H1 (cell line): ENCODE measurements at regions not wholly inside any gene's neighbourhood (a gene's known extent, or its start where the extent isn't known, plus 50 kb on each side); places are given as distances from the start of the nearest gene placed in this dataset.

ENCODE experiments used
- CTCF ChIA-PET: fragments of 300-600 bp; sonication (Branson Sonifier 250); formaldehyde crosslinking; loops from one replicate; lab custom pipeline; 2021; ENCODE audit not compliant: partially characterized antibody; lab: Charles Lee
- POLR2A ChIA-PET: fragments of 300-600 bp; sonication (Branson Sonifier 250); formaldehyde crosslinking; loops from one replicate; lab custom pipeline; 2021; ENCODE audit warnings: inconsistent platforms; ENCODE audit not compliant: partially characterized antibody; lab: Charles Lee
- DNase-seq, 2 experiments: peaks; one replicate each; pipeline versions ENCODE4 v3.0.0 to v3.0.0-alpha.2; 2010 to 2022; ENCODE audit warnings: low spot score in 2 of 2, low read depth in 1 of 2, mixed read lengths in 1 of 2
- FAIRE-seq: peaks from 2 replicates; lab custom pipeline; 2011; peaks lifted over from hg19 to GRCh38; lab: Jason Lieb, UNC
- H2AFZ ChIP-seq: 2 replicates; pipeline ENCODE4 v1.8.1; 2012; ENCODE audit warnings: low read length, inconsistent platforms
- H2AK5ac ChIP-seq: 2 replicates; pipeline ENCODE4 v1.6.1; 2013; ENCODE audit warnings: low read depth, low read length
- H2BK120ac ChIP-seq: replicated peaks from 2 replicates; pipeline ENCODE3; 2013; ENCODE audit warnings: low read depth, low read length, inconsistent platforms
- H2BK12ac ChIP-seq: 2 replicates; pipeline ENCODE4 v1.6.1; 2013; ENCODE audit warnings: low read depth, low read length
- H2BK15ac ChIP-seq: 2 replicates; pipeline ENCODE4 v1.6.1; 2013; ENCODE audit warnings: low read length
- H2BK20ac ChIP-seq: 2 replicates; pipeline ENCODE4 v1.6.1; 2013; ENCODE audit warnings: low read length
- H2BK5ac ChIP-seq: 2 replicates; pipeline ENCODE4 v1.6.1; 2013; ENCODE audit warnings: low read depth, low read length
- H3K14ac ChIP-seq: 2 replicates; pipeline ENCODE4 v1.6.1; 2013; ENCODE audit warnings: inconsistent platforms; ENCODE audit not compliant: insufficient read length
- H3K18ac ChIP-seq: 2 replicates; pipeline ENCODE4 v1.6.1; 2013; ENCODE audit warnings: low read length; ENCODE audit errors: extremely low read depth
- H3K23ac ChIP-seq: 2 replicates; pipeline ENCODE4 v1.6.1; 2013; ENCODE audit warnings: inconsistent platforms; ENCODE audit not compliant: insufficient read length
- H3K23me2 ChIP-seq: 2 replicates; pipeline ENCODE4 v1.6.1; 2013; ENCODE audit warnings: low read depth, low read length
- H3K27ac ChIP-seq: 2 replicates; pipeline ENCODE4 v1.6.1; 2011; ENCODE audit warnings: low read depth, low read length, inconsistent platforms
- H3K27me3 ChIP-seq, 4 experiments: replicated peaks in 1 of 4; 1 replicate in 1 of 4; 2 replicates in 3 of 4; pipeline versions ENCODE4 v1.6.1 to v1.8.1; 2011 to 2013; ENCODE audit warnings: low read length in 3 of 4, mild to moderate bottlenecking in 3 of 4, inconsistent platforms in 2 of 4, mixed read lengths in 2 of 4, moderate library complexity in 1 of 4; ENCODE audit not compliant: control insufficient read depth in 3 of 4, insufficient read depth in 3 of 4; ENCODE audit errors: extremely low read depth in 1 of 4
- H3K36me3 ChIP-seq, 4 experiments: 2 replicates each; pipeline versions ENCODE4 v1.6.1 to v1.8.1; 2011 to 2013; ENCODE audit warnings: mild to moderate bottlenecking in 4 of 4, low read length in 3 of 4, moderate library complexity in 2 of 4, control low read depth in 1 of 4, inconsistent platforms in 1 of 4; ENCODE audit not compliant: insufficient read depth in 4 of 4, control insufficient read depth in 2 of 4
- H3K4ac ChIP-seq: replicated peaks from 2 replicates; pipeline ENCODE3; 2013; ENCODE audit warnings: low read length, low read depth, mixed read lengths, inconsistent platforms; ENCODE audit not compliant: insufficient read length
- H3K4me1 ChIP-seq, 4 experiments: replicated peaks in 1 of 4; 1 replicate in 1 of 4; 2 replicates in 3 of 4; pipeline versions ENCODE4 v1.6.1 to v1.8.1; 2011 to 2013; ENCODE audit warnings: low read length in 3 of 4, inconsistent platforms in 2 of 4, mixed read lengths in 1 of 4; ENCODE audit not compliant: insufficient read depth in 4 of 4, control insufficient read depth in 3 of 4
- H3K4me2 ChIP-seq, 2 experiments: 2 replicates each; pipeline versions ENCODE4 v1.6.1 to v1.8.1; 2011 to 2013; ENCODE audit warnings: low read depth in 2 of 2, low read length in 2 of 2, control low read depth in 1 of 2, inconsistent platforms in 1 of 2, mild to moderate bottlenecking in 1 of 2; ENCODE audit not compliant: insufficient read depth in 1 of 2
- H3K4me3 ChIP-seq, 4 experiments: fragments of 200-600, 300-600 bp in 1 of 4; sonication (generic), shearing (Covaris generic), sonication (Bioruptor Twin) in 1 of 4; 2 replicates each; pipeline versions ENCODE4 v1.5.1 to v1.8.1; 2011 to 2016; ENCODE audit warnings: low read length in 4 of 4, low read depth in 3 of 4, control low read depth in 2 of 4, inconsistent platforms in 2 of 4, mild to moderate bottlenecking in 2 of 4, mixed read lengths in 1 of 4, moderate library complexity in 1 of 4; ENCODE audit not compliant: insufficient read depth in 2 of 4; ENCODE audit errors: extremely low read depth in 1 of 4
- H3K56ac ChIP-seq: replicated peaks from 2 replicates; pipeline ENCODE3; 2013; ENCODE audit warnings: low read depth, mild to moderate bottlenecking, mixed read lengths, low read length, inconsistent platforms; ENCODE audit not compliant: insufficient read length
- H3K79me1 ChIP-seq: 2 replicates; pipeline ENCODE4 v1.6.1; 2013; ENCODE audit warnings: low read depth, low read length, control low read depth
- H3K79me2 ChIP-seq, 2 experiments: 2 replicates each; pipeline versions ENCODE4 v1.6.1 to v1.8.1; 2012 to 2013; ENCODE audit warnings: low read length in 2 of 2, mild to moderate bottlenecking in 2 of 2, inconsistent platforms in 1 of 2; ENCODE audit not compliant: insufficient read depth in 2 of 2, control insufficient read depth in 1 of 2
- H3K9ac ChIP-seq, 4 experiments: replicated peaks in 1 of 4; 1 replicate in 1 of 4; 2 replicates in 3 of 4; pipeline versions ENCODE4 v1.6.1 to v1.8.1; 2011 to 2013; ENCODE audit warnings: low read depth in 3 of 4, low read length in 3 of 4, control low read depth in 2 of 4, mild to moderate bottlenecking in 2 of 4, moderate library complexity in 2 of 4, inconsistent platforms in 1 of 4; ENCODE audit errors: extremely low read depth in 1 of 4
- H3K9me3 ChIP-seq, 2 experiments: 2 replicates each; pipeline versions ENCODE4 v1.6.1 to v1.8.1; 2012 to 2013; ENCODE audit warnings: mild to moderate bottlenecking in 2 of 2, moderate library complexity in 2 of 2, control low read depth in 1 of 2, inconsistent platforms in 1 of 2, low read depth in 1 of 2, low read length in 1 of 2, mixed read lengths in 1 of 2; ENCODE audit not compliant: insufficient read depth in 2 of 2
- H4K20me1 ChIP-seq, 2 experiments: replicated peaks in 1 of 2; 2 replicates each; pipeline versions ENCODE3 to v1.8.1; 2011 to 2013; ENCODE audit warnings: inconsistent platforms in 2 of 2, low read length in 2 of 2, mild to moderate bottlenecking in 1 of 2; ENCODE audit not compliant: insufficient read depth in 2 of 2, control insufficient read depth in 1 of 2
- H4K5ac ChIP-seq: 2 replicates; pipeline ENCODE4 v1.6.1; 2013; ENCODE audit warnings: low read length, low read depth, mixed read lengths, inconsistent platforms; ENCODE audit not compliant: insufficient read length
- H4K8ac ChIP-seq: 2 replicates; pipeline ENCODE4 v1.8.0; 2013; ENCODE audit warnings: mild to moderate bottlenecking, moderate library complexity, low read length, inconsistent platforms; ENCODE audit not compliant: insufficient read depth; ENCODE audit errors: extremely low read depth
- H4K91ac ChIP-seq: replicated peaks from 2 replicates; pipeline ENCODE3; 2013; ENCODE audit warnings: low read length, mixed read lengths, inconsistent platforms; ENCODE audit not compliant: insufficient read length
- ATF2 ChIP-seq: IDR thresholded peaks from 2 replicates; pipeline ENCODE4 v1.6.1; 2012; ENCODE audit warnings: low read length, inconsistent platforms
- EP300 ChIP-seq, 2 experiments: IDR thresholded peaks; 1 replicate in 1 of 2; 2 replicates in 1 of 2; pipeline ENCODE4 v1.6.1; 2011 to 2012; ENCODE audit warnings: low read depth in 2 of 2, low read length in 2 of 2, mild to moderate bottlenecking in 2 of 2, borderline replicate concordance in 1 of 2, inconsistent platforms in 1 of 2, moderate library complexity in 1 of 2
- JUND ChIP-seq: IDR thresholded peaks from 2 replicates; pipeline ENCODE4 v1.6.1; 2011; ENCODE audit warnings: mild to moderate bottlenecking, improper control_type of control experiment, low read length
- PHF8 ChIP-seq: fragments of 200-600 bp; sonication (generic); conservative IDR thresholded peaks from 2 replicates; pipeline ENCODE4 v1.7.1; 2012; ENCODE audit warnings: low read depth, mild to moderate bottlenecking, inconsistent platforms, low read length, moderate library complexity
- POLR2A ChIP-seq, 2 experiments: IDR thresholded peaks; 1 replicate in 1 of 2; 2 replicates in 1 of 2; pipeline ENCODE4 v1.6.1; 2011; ENCODE audit warnings: low read depth in 2 of 2, low read length in 2 of 2, mild to moderate bottlenecking in 2 of 2; ENCODE audit errors: control extremely low read depth in 1 of 2
- RBBP5 ChIP-seq: IDR thresholded peaks from 2 replicates; pipeline ENCODE4 v1.7.1; 2012; ENCODE audit warnings: low read depth, mild to moderate bottlenecking, inconsistent platforms, low read length, moderate library complexity, borderline replicate concordance
- RXRA ChIP-seq: IDR thresholded peaks from 2 replicates; pipeline ENCODE4 v1.6.1; 2011; ENCODE audit warnings: low read depth, mild to moderate bottlenecking, low read length, moderate library complexity; ENCODE audit not compliant: insufficient read depth
- SRF ChIP-seq: IDR thresholded peaks from 2 replicates; pipeline ENCODE4 v1.6.1; 2011; ENCODE audit warnings: mild to moderate bottlenecking, low read depth, low read length, moderate library complexity
- SUZ12 ChIP-seq: fragments of 200-600 bp; sonication (generic); IDR thresholded peaks from 2 replicates; pipeline ENCODE4 v1.6.1; 2012; ENCODE audit warnings: mild to moderate bottlenecking, inconsistent platforms, low read length, moderate library complexity, mixed read lengths
- TBP ChIP-seq: IDR thresholded peaks from 2 replicates; pipeline ENCODE4 v1.6.1; 2011; ENCODE audit warnings: low read depth, low read length, improper control_type of control experiment
- ZNF274 ChIP-seq: IDR thresholded peaks from 2 replicates; pipeline ENCODE4 v1.7.0; 2012; ENCODE audit warnings: low read length, borderline replicate concordance; ENCODE audit errors: extremely low read depth
- WGBS, 2 experiments: shearing (Covaris generic) in 1 of 2; methylation state at CpG; one replicate each; pipeline versions ENCODE4 v1.1.6 to v1.1.7; 2013 to 2015; ENCODE audit warnings: low lambda C conversion rate in 2 of 2, mixed read lengths in 2 of 2, inconsistent platforms in 1 of 2, low coverage in 1 of 2, missing lambda C conversion rate in 1 of 2; ENCODE audit not compliant: insufficient replicate concordance in 2 of 2, insufficient coverage in 1 of 2, insufficient read length in 1 of 2; ENCODE audit errors: extremely low coverage in 1 of 2, missing lambda C conversion rate in 1 of 2; 5-methylcytosine and 5-hydroxymethylcytosine counted together

- Histone ChIP-seq H2AK5ac (no peak overlapping the region), H2BK5ac (no peak overlapping the region), H3K79me1 (no peaks in the 10 kb centered on the region), H3K27ac (no peak overlapping the region), H3K14ac (no peak overlapping the region), H3K36me3 (no peaks in the 10 kb centered on the region), H2BK12ac (no peak overlapping the region), H3K4me1 (no peaks in the 10 kb centered on the region; a peak in 1 of 7 replicates), H2BK120ac (no peak overlapping the region), H4K8ac (no peak overlapping the region), H3K4me2 (no peak overlapping the region), H4K91ac (no peak overlapping the region), H3K9me3 (no peaks in the 10 kb centered on the region), H3K23me2 (no peaks in the 10 kb centered on the region), H4K5ac (no peak overlapping the region), H3K27me3 (no peaks in the 10 kb centered on the region), H3K56ac (no peak overlapping the region), H3K4ac (no peak overlapping the region), H3K23ac (no peak overlapping the region), H3K79me2 (no peaks in the 10 kb centered on the region), H3K18ac (no peak overlapping the region), H4K20me1 (no peaks in the 10 kb centered on the region), H3K4me3 (no peak overlapping the region), H2BK15ac (no peak overlapping the region), H2BK20ac (no peak overlapping the region), H2AFZ (0 out of 2 replicates have a peak overlapping the region, but pooled peaks have one; percentile 55), H3K9ac (no peak overlapping the region)
- no peak for DNase-seq
- POLR2A ChIA-PET: no interaction called here
- FAIRE-seq: no peak
- 95% methylated on average over 6 of the region's 6 CpGs; no CpG with 5 or more reads in 1 of the 2 experiments for WGBS, 2 experiments
- CTCF ChIA-PET: interaction anchor here (0.6 to 5.0 kb wide), 3 partner anchors 188 to 468 kb away, joined by 3 to 30 read pairs (median 8); no protein-coding TSS in a partner anchor
- no peak for TF ChIP-seq JUND
- TF ChIP-seq TBP: no peak
- TF ChIP-seq EP300 (IDR thresholded peaks at IDR 0.05; ENCODE audit: borderline replicate concordance in 1 of 2, low read depth in 2 of 2, low read length in 2 of 2): no peak
- no peak for TF ChIP-seq ZNF274
- no peak for TF ChIP-seq POLR2A (IDR thresholded peaks at IDR 0.05; ENCODE audit: control extremely low read depth in 1 of 2, low read depth in 2 of 2, low read length in 2 of 2)
- no peak for TF ChIP-seq RXRA
- TF ChIP-seq SUZ12: no peak
- no peak for TF ChIP-seq ATF2
- no peak for TF ChIP-seq RBBP5
- TF ChIP-seq SRF: no peak
- TF ChIP-seq PHF8: no peak
These were observed 189.5 kb downstream of the GASK1B start for GRCh38 chr4:157983300-157983699.
